Stomach (tissue), 8 donors: ENCODE measurements at regions not wholly inside any gene's neighbourhood (a gene's known extent, or its start where the extent isn't known, plus 50 kb on each side); places are given as distances from the start of the nearest gene placed in this dataset.
"Not testable (repeated sequence)": the region's sequence is repeated elsewhere in the genome, so short reads cannot be mapped to it uniquely, and the experiment has no call there.

Source experiments
- DNase-seq, 2 donors: peaks; one replicate each; pipeline versions ENCODE4 v3.0.0 to v3.0.0-alpha.2; 2013 to 2019
- H3K27ac ChIP-seq, 5 donors: fragments of 200-600 bp in 4 of 5; sonication (generic) in 4 of 5; one replicate each; pipeline ENCODE4 v1.5.1; 2013 to 2019; ENCODE audit warnings: mild to moderate bottlenecking in 1 of 5, moderate library complexity in 1 of 5
- H3K27me3 ChIP-seq, 3 donors: fragments of 200-600 bp; sonication (generic); one replicate each; pipeline ENCODE4 v1.5.1; 2017 to 2019; ENCODE audit warnings: mixed run types in 1 of 3
- H3K36me3 ChIP-seq, 4 donors: fragments of 200-600 bp; sonication (generic); 1 replicate in 3 of 4; 2 replicates in 1 of 4; pipeline ENCODE4 v1.5.1; 2016 to 2019
- H3K4me1 ChIP-seq, 4 donors: fragments of 200-600 bp; sonication (generic); one replicate each; pipeline ENCODE4 v1.5.1; 2016 to 2019
- H3K4me3 ChIP-seq, 4 donors: fragments of 200-600 bp; sonication (generic) in 3 of 4; one replicate each; pipeline ENCODE4 v1.5.1; 2016 to 2019; ENCODE audit warnings: mild to moderate bottlenecking in 1 of 4
- H3K9me3 ChIP-seq, 4 donors: fragments of 200-600 bp; sonication (generic); one replicate each; pipeline ENCODE4 v1.5.1; 2016 to 2019
- EP300 ChIP-seq: sonication (generic); formaldehyde crosslinking; IDR thresholded peaks from one replicate; pipeline ENCODE4 v1.6.1; 2017; ENCODE audit warnings: antibody characterized with exemption
- POLR2A ChIP-seq, 4 donors: fragments of 450-650 bp; IDR thresholded peaks; one replicate each; pipeline ENCODE4 v1.6.1; 2016; ENCODE audit warnings: antibody characterized with exemption in 4 of 4, control low read depth in 2 of 4, mild to moderate bottlenecking in 1 of 4, moderate library complexity in 1 of 4
- POLR2AphosphoS5 ChIP-seq, 3 donors: sonication (generic); formaldehyde crosslinking; IDR thresholded peaks; one replicate each; pipeline ENCODE4 v1.6.1; 2016; ENCODE audit warnings: antibody characterized with exemption in 3 of 3
- WGBS, 5 donors: extraction: QIAGEN DNeasy Blood & Tissue Kit in 3 of 5; methylation state at CpG; one replicate each; pipeline versions ENCODE4 v1.1.5 to v1.1.7; 2013 to 2018; 5-methylcytosine and 5-hydroxymethylcytosine counted together
- intact Hi-C: fragments of 100-400 bp; cut with DNase I; formaldehyde crosslinking; loops from one replicate; pipeline ENCODE4 v1.15.1; 2023; ENCODE audit warnings: low total_unique reads
- TF ChIP-seq, protein P1 (sequence below), 7 experiments: fragments of 450-650 bp in 4 of 7; fragments of 200-600 bp in 3 of 7; sonication (generic) in 3 of 7; IDR thresholded peaks; one replicate each; pipeline ENCODE4 v1.5.1; 2016 to 2019; ENCODE audit warnings: antibody characterized with exemption in 7 of 7, control low read depth in 2 of 7, mild to moderate bottlenecking in 1 of 7
- donor health status: healthy with polysubstance abuse.
- donor health status: Bipolar disorder and iron deficiency.
- donor health status: healthy.

GRCh38 chr5:110977915-110978314, 93.6 kb upstream of the TSLP start:
- intact Hi-C loops: no loop called here
- no peak for DNase-seq
- TF ChIP-seq, protein P1, sequence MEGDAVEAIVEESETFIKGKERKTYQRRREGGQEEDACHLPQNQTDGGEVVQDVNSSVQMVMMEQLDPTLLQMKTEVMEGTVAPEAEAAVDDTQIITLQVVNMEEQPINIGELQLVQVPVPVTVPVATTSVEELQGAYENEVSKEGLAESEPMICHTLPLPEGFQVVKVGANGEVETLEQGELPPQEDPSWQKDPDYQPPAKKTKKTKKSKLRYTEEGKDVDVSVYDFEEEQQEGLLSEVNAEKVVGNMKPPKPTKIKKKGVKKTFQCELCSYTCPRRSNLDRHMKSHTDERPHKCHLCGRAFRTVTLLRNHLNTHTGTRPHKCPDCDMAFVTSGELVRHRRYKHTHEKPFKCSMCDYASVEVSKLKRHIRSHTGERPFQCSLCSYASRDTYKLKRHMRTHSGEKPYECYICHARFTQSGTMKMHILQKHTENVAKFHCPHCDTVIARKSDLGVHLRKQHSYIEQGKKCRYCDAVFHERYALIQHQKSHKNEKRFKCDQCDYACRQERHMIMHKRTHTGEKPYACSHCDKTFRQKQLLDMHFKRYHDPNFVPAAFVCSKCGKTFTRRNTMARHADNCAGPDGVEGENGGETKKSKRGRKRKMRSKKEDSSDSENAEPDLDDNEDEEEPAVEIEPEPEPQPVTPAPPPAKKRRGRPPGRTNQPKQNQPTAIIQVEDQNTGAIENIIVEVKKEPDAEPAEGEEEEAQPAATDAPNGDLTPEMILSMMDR (IDR thresholded peaks at IDR 0.05): no peak
- TF ChIP-seq EP300 (no peak), POLR2AphosphoS5 (IDR thresholded peaks at IDR 0.05) (no peak), POLR2A (IDR thresholded peaks at IDR 0.05) (no peak)
- H3K36me3 ChIP-seq: no peaks in the 10 kb centered on the region
- no peak overlapping the region for H3K27ac ChIP-seq
- H3K9me3 ChIP-seq: peaks cover 0 to 8% (median 3%) of the 10 kb centered on the region in 4 donors
- 62 to 90% (median 87%) methylated on average over 1 of the region's 1 CpG for WGBS, 5 donors
- no peaks in the 10 kb centered on the region for H3K4me1 ChIP-seq
- H3K4me3 ChIP-seq: no peak overlapping the region
- H3K27me3 ChIP-seq: no peaks in the 10 kb centered on the region

- H3K27ac ChIP-seq, H3K4me1 ChIP-seq, H3K27me3 ChIP-seq, H3K36me3 ChIP-seq, intact Hi-C loops, H3K4me3 ChIP-seq, DNase-seq: not testable (repeated sequence)
- WGBS, 5 donors: 63 to 79% (median 74%) methylated on average over 7 to 19 of the region's 19 CpGs
- peaks cover 0 to 16% (median 3%) of the 10 kb centered on the region in 4 donors for H3K9me3 ChIP-seq
Observed at GRCh38 chr5:110985882-110986281, 85.6 kb upstream of the TSLP start.

- H3K27me3 ChIP-seq, intact Hi-C loops, H3K27ac ChIP-seq, DNase-seq, H3K4me1 ChIP-seq, H3K36me3 ChIP-seq, H3K4me3 ChIP-seq: not testable (repeated sequence)
- 84 to 96% (median 90%) methylated on average over 3 of the region's 3 CpGs for WGBS, 5 donors
- H3K9me3 ChIP-seq: peaks cover 0 to 16% (median 3%) of the 10 kb centered on the region in 4 donors
Observed at GRCh38 chr5:110987573-110987972, 83.9 kb upstream of the TSLP start.

GRCh38 chr5:110996742-110997141, 74.8 kb upstream of the TSLP start:
- Histone ChIP-seq H3K4me3 (no peak overlapping the region), H3K9me3 (no peaks in the 10 kb centered on the region), H3K36me3 (no peaks in the 10 kb centered on the region), H3K27ac (no peak overlapping the region), H3K4me1 (no peaks in the 10 kb centered on the region), H3K27me3 (no peaks in the 10 kb centered on the region)
- TF ChIP-seq POLR2AphosphoS5 (IDR thresholded peaks at IDR 0.05) (no peak), POLR2A (IDR thresholded peaks at IDR 0.05) (no peak), EP300 (no peak)
- TF ChIP-seq, protein P1 (IDR thresholded peaks at IDR 0.05): no peak
- intact Hi-C loops: no loop called here
- DNase-seq: no peak
- WGBS, 5 donors: 48 to 65% (median 59%) methylated on average over 2 of the region's 2 CpGs

DNA sequence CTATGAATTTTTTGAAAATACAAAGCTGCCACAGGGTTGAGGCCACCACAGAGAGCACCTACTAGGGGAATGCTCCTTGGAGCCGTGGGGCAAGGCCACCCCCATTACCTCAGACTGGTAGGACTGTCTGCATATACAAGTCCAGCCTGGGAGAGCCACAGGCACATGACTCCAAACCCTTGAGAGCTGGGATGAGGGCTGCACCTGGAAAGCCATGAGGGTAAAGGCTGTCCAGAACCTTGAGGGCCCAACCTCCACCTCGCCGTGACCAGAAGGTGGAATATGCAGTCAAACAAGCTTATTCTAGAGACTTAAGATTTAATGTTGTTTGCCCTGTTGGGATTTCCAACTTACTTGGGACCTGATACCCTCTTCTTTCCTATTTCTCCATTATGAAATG, 69.5 kb upstream of the TSLP start:
- intact Hi-C loops: no loop called here
- Histone ChIP-seq H3K27me3 (no peaks in the 10 kb centered on the region), H3K4me3 (no peak overlapping the region), H3K27ac (no peak overlapping the region), H3K4me1 (no peaks in the 10 kb centered on the region), H3K9me3 (no peaks in the 10 kb centered on the region), H3K36me3 (no peaks in the 10 kb centered on the region)
- DNase-seq: no peak
- WGBS, 5 donors: 70 to 86% (median 76%) methylated on average over 3 of the region's 3 CpGs
- TF ChIP-seq, protein P1 (IDR thresholded peaks at IDR 0.05): no peak

- no peaks in the 10 kb centered on the region for H3K4me1 ChIP-seq
- intact Hi-C loops: no loop called here
- no peak for DNase-seq
- no peaks in the 10 kb centered on the region for H3K9me3 ChIP-seq
- no peaks in the 10 kb centered on the region for H3K36me3 ChIP-seq
- 83 to 98% (median 92%) methylated on average over 1 of the region's 1 CpG for WGBS, 5 donors
- H3K27ac ChIP-seq: no peak overlapping the region
- H3K27me3 ChIP-seq: no peaks in the 10 kb centered on the region
- TF ChIP-seq, protein P1 (IDR thresholded peaks at IDR 0.05): no peak
- TF ChIP-seq EP300 (no peak), POLR2A (IDR thresholded peaks at IDR 0.05) (no peak), POLR2AphosphoS5 (IDR thresholded peaks at IDR 0.05) (no peak)
- H3K4me3 ChIP-seq: no peak overlapping the region
Observed at GRCh38 chr5:111003623-111004022, 67.9 kb upstream of the TSLP start.
